ENCODE measurements at regions not wholly inside any gene's neighbourhood (a gene's known extent, or its start where the extent isn't known, plus 50 kb on each side); places are given as distances from the start of the nearest gene placed in this dataset.
"Not testable (repeated sequence)": the region's sequence is repeated elsewhere in the genome, so short reads cannot be mapped to it uniquely, and the experiment has no call there.

- no peak for DNase-seq
These were observed 103.3 kb upstream of the ARMC3 start for GRCh38 chr10:22824520-22824919.

GRCh38 chr10:22823109-22823508 is 104.7 kb upstream of the ARMC3 start:
- DNase-seq: no peak

GRCh38 chr10:22821921-22822320 is 105.9 kb upstream of the ARMC3 start:
- DNase-seq: not testable (repeated sequence)

GRCh38 chr10:22821501-22821900 is 106.4 kb upstream of the ARMC3 start:
- DNase-seq: no peak

- DNase-seq: no peak
These were observed 101.9 kb upstream of the PIP4K2A start for GRCh38 chr10:22816298-22816653.

GRCh38 chr10:22810643-22811465 is 96.5 kb upstream of the PIP4K2A start:
- DNase-seq: no peak

- DNase-seq: no peak
These were observed 92.9 kb upstream of the PIP4K2A start for GRCh38 chr10:22807238-22807637.

- peak in 7 of 14 donors; percentile 14 to 62 (median 44) for DNase-seq
These were observed 90.9 kb upstream of the PIP4K2A start for GRCh38 chr10:22805304-22805703.

- DNase-seq: no peak
These were observed 89.0 kb upstream of the PIP4K2A start for GRCh38 chr10:22803261-22803885.

- DNase-seq: no peak
These were observed 87.4 kb upstream of the PIP4K2A start for GRCh38 chr10:22801785-22802184.

GRCh38 chr10:22797796-22798195 is 83.4 kb upstream of the PIP4K2A start:
- not testable (repeated sequence) for DNase-seq

GRCh38 chr10:22795546-22795945 is 81.2 kb upstream of the PIP4K2A start:
- no peak for DNase-seq

GRCh38 chr10:22792161-22792560 is 77.8 kb upstream of the PIP4K2A start:
- DNase-seq: no peak

- DNase-seq: no peak
These were observed 77.3 kb upstream of the PIP4K2A start for GRCh38 chr10:22791665-22792064.

GRCh38 chr10:22784668-22785067 is 70.3 kb upstream of the PIP4K2A start:
- DNase-seq: no peak

- no peak for DNase-seq
These were observed 69.4 kb upstream of the PIP4K2A start for GRCh38 chr10:22783807-22784206.

GRCh38 chr10:22780474-22780885 is 66.1 kb upstream of the PIP4K2A start:
- peak in 7 of 14 donors; percentile 8 to 66 (median 36) for DNase-seq

- no peak for DNase-seq
These were observed 65.1 kb upstream of the PIP4K2A start for GRCh38 chr10:22779331-22780019.

- no peak for DNase-seq
These were observed 59.7 kb upstream of the PIP4K2A start for GRCh38 chr10:22774102-22774501.

GRCh38 chr10:22771631-22772030 is 57.3 kb upstream of the PIP4K2A start:
- not testable (repeated sequence) for DNase-seq

- DNase-seq: no peak
These were observed 55.9 kb upstream of the PIP4K2A start for GRCh38 chr10:22770270-22770669.

GRCh38 chr10:22767859-22768258 is 53.5 kb upstream of the PIP4K2A start:
- DNase-seq: no peak

- no peak for DNase-seq
These were observed 52.3 kb upstream of the PIP4K2A start for GRCh38 chr10:22766693-22767092.

Measured in C1 segment of cervical spinal cord (tissue), 14 donors.